NB4 (cell line): ENCODE measurements at regions not wholly inside any gene's neighbourhood (a gene's known extent, or its start where the extent isn't known, plus 50 kb on each side); places are given as distances from the start of the nearest gene placed in this dataset.

Source experiments
- DNase-seq: peaks from one replicate; pipeline ENCODE4 v3.0.0; 2010; ENCODE audit warnings: low read depth
- H3K4me3 ChIP-seq: one replicate; pipeline ENCODE4 v1.5.1; 2011; ENCODE audit warnings: mild to moderate bottlenecking, low read depth, low read length, moderate library complexity
- CTCF ChIP-seq: IDR thresholded peaks from one replicate; pipeline ENCODE4 v1.5.1; 2012; ENCODE audit warnings: low read depth, low read length
- MAX ChIP-seq: IDR thresholded peaks from 2 replicates; pipeline ENCODE4 v1.6.1; 2011; ENCODE audit warnings: low read depth, low read length
- MYC ChIP-seq: IDR thresholded peaks from 2 replicates; pipeline ENCODE4 v1.6.1; 2011; ENCODE audit warnings: low read depth, low read length
- POLR2A ChIP-seq: IDR thresholded peaks from 2 replicates; pipeline ENCODE4 v1.6.1; 2011; ENCODE audit warnings: mild to moderate bottlenecking; ENCODE audit not compliant: insufficient read length; ENCODE audit errors: extremely low read depth

- no peak overlapping the region for H3K4me3 ChIP-seq
- TF ChIP-seq CTCF, result no peak
- no peak for TF ChIP-seq MAX
- TF ChIP-seq POLR2A, result no peak
- TF ChIP-seq MYC, result no peak
- DNase-seq, result no peak
These were observed 336.4 kb upstream of the GRM7 start for GRCh38 chr3:6524479-6524878.

- no peak for DNase-seq
- H3K4me3 ChIP-seq, result no peak overlapping the region
- TF ChIP-seq POLR2A (no peak), MYC (no peak), MAX (no peak), CTCF (no peak)
These were observed 334.6 kb upstream of the GRM7 start for GRCh38 chr3:6526321-6526720.

- peak; percentile 26 for DNase-seq
- no peak for TF ChIP-seq MYC
- TF ChIP-seq CTCF, result no peak
- no peak for TF ChIP-seq MAX
- no peak for TF ChIP-seq POLR2A
- H3K4me3 ChIP-seq, result no peak overlapping the region
These were observed 334.1 kb upstream of the GRM7 start for GRCh38 chr3:6526861-6527260.

GRCh38 chr3:6528951-6529350 lies 332.0 kb upstream of the GRM7 start:
- H3K4me3 ChIP-seq, result no peak overlapping the region
- DNase-seq, result no peak
- TF ChIP-seq MAX (no peak), MYC (no peak), POLR2A (no peak)

- no peak for DNase-seq
- H3K4me3 ChIP-seq, result no peak overlapping the region
- TF ChIP-seq POLR2A (no peak), CTCF (no peak), MAX (no peak), MYC (no peak)
These were observed 329.8 kb upstream of the GRM7 start for GRCh38 chr3:6531153-6531552.

GRCh38 chr3:6532101-6532500 lies 328.8 kb upstream of the GRM7 start:
- DNase-seq, result no peak
- TF ChIP-seq MYC, result no peak
- no peak for TF ChIP-seq CTCF
- TF ChIP-seq MAX, result no peak
- H3K4me3 ChIP-seq, result no peak overlapping the region
